Vagina (tissue), 2 donors: ENCODE measurements at regions not wholly inside any gene's neighbourhood (a gene's known extent, or its start where the extent isn't known, plus 50 kb on each side); places are given as distances from the start of the nearest gene placed in this dataset.

ENCODE experiments used
- DNase-seq, 2 donors: peaks; one replicate each; pipeline ENCODE4 v3.0.0-alpha.2; 2017; ENCODE audit errors: extremely low spot score in 2 of 2
- H3K27ac ChIP-seq: fragments of 200-600 bp; sonication (generic); one replicate; pipeline ENCODE4 v1.5.1; 2019
- H3K27me3 ChIP-seq: fragments of 200-600 bp; sonication (generic); one replicate; pipeline ENCODE4 v1.5.1; 2019
- H3K36me3 ChIP-seq, 2 donors: fragments of 200-600 bp; sonication (generic); one replicate each; pipeline ENCODE4 v1.5.1; 2017 to 2019
- H3K4me1 ChIP-seq: fragments of 200-600 bp; sonication (generic); one replicate; pipeline ENCODE4 v1.5.1; 2019
- H3K4me3 ChIP-seq, 2 donors: fragments of 200-600 bp; sonication (generic); 1 replicate in 1 of 2; 2 replicates in 1 of 2; pipeline ENCODE4 v1.5.1; 2016 to 2019
- H3K9me3 ChIP-seq: fragments of 200-600 bp; sonication (generic); one replicate; pipeline ENCODE4 v1.5.1; 2019
- POLR2A ChIP-seq, 2 donors: fragments of 450-650 bp; IDR thresholded peaks; one replicate each; pipeline ENCODE4 v1.6.1; 2017; ENCODE audit warnings: antibody characterized with exemption in 2 of 2, mild to moderate bottlenecking in 2 of 2, moderate library complexity in 2 of 2
- POLR2AphosphoS5 ChIP-seq, 2 donors: sonication (generic); formaldehyde crosslinking; IDR thresholded peaks; one replicate each; pipeline ENCODE4 v1.9.0; 2017; ENCODE audit warnings: antibody characterized with exemption in 2 of 2, mild to moderate bottlenecking in 2 of 2, low read depth in 1 of 2; ENCODE audit not compliant: insufficient read depth in 1 of 2
- intact Hi-C: fragments of 100-400 bp; cut with DNase I; formaldehyde crosslinking; loops from one replicate; pipeline ENCODE4 v1.15.1; 2023
- TF ChIP-seq, protein P1 (sequence below), 3 experiments: fragments of 450-650 bp in 2 of 3; fragments of 200-600 bp in 1 of 3; sonication (generic) in 1 of 3; IDR thresholded peaks; one replicate each; pipeline ENCODE4 v1.5.1; 2017 to 2019; ENCODE audit warnings: antibody characterized with exemption in 3 of 3, mild to moderate bottlenecking in 2 of 3, moderate library complexity in 2 of 3

- Histone ChIP-seq H3K27ac (no peak overlapping the region), H3K36me3 (no peaks in the 10 kb centered on the region), H3K27me3 (no peaks in the 10 kb centered on the region), H3K9me3 (no peaks in the 10 kb centered on the region), H3K4me1 (no peaks in the 10 kb centered on the region), H3K4me3 (no peak overlapping the region)
- no peak for DNase-seq
- intact Hi-C loops = no loop called here
- TF ChIP-seq POLR2AphosphoS5 (IDR thresholded peaks at IDR 0.05; ENCODE audit: insufficient read depth in 1 of 2, low read depth in 1 of 2) = no peak
- no peak for TF ChIP-seq POLR2A (IDR thresholded peaks at IDR 0.05)
- TF ChIP-seq, protein P1, sequence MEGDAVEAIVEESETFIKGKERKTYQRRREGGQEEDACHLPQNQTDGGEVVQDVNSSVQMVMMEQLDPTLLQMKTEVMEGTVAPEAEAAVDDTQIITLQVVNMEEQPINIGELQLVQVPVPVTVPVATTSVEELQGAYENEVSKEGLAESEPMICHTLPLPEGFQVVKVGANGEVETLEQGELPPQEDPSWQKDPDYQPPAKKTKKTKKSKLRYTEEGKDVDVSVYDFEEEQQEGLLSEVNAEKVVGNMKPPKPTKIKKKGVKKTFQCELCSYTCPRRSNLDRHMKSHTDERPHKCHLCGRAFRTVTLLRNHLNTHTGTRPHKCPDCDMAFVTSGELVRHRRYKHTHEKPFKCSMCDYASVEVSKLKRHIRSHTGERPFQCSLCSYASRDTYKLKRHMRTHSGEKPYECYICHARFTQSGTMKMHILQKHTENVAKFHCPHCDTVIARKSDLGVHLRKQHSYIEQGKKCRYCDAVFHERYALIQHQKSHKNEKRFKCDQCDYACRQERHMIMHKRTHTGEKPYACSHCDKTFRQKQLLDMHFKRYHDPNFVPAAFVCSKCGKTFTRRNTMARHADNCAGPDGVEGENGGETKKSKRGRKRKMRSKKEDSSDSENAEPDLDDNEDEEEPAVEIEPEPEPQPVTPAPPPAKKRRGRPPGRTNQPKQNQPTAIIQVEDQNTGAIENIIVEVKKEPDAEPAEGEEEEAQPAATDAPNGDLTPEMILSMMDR (IDR thresholded peaks at IDR 0.05) = no peak
Measured at GRCh38 chr4:169915545-169915944, 110.7 kb downstream of the MFAP3L start.

DNA sequence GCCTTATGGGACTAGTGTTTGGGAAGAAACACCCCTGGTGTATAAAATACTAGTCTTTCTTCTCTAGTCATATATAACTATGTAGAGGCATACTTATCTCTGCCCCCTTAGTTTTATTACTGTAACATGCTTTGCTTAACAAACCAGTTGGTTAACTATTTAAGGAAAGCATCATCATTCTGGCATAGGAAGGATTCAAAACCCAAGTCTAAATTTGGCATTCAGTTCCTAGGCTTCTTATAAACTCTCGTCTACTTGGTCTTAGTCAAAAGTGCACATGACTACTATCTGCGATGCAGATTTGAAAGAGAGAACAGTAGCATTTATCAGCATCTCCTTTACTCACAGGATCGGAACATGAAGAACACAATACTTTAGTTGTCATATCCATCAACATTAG, 111.3 kb downstream of the MFAP3L start:
- DNase-seq = no peak
- Histone ChIP-seq H3K27ac (no peak overlapping the region), H3K36me3 (no peaks in the 10 kb centered on the region), H3K4me1 (no peaks in the 10 kb centered on the region), H3K27me3 (no peaks in the 10 kb centered on the region), H3K9me3 (no peaks in the 10 kb centered on the region), H3K4me3 (no peak overlapping the region)
- TF ChIP-seq, protein P1 (IDR thresholded peaks at IDR 0.05) = no peak
- TF ChIP-seq POLR2A (IDR thresholded peaks at IDR 0.05) = no peak
- no peak for TF ChIP-seq POLR2AphosphoS5 (IDR thresholded peaks at IDR 0.05; ENCODE audit: insufficient read depth in 1 of 2, low read depth in 1 of 2)
- intact Hi-C loops = no loop called here

GRCh38 chr4:169912996-169913395, 113.2 kb downstream of the MFAP3L start:
- H3K4me3 ChIP-seq = no peak overlapping the region
- H3K27ac ChIP-seq = no peak overlapping the region
- no peaks in the 10 kb centered on the region for H3K36me3 ChIP-seq
- intact Hi-C loops = no loop called here
- H3K9me3 ChIP-seq = no peaks in the 10 kb centered on the region
- no peaks in the 10 kb centered on the region for H3K27me3 ChIP-seq
- TF ChIP-seq, protein P1 (IDR thresholded peaks at IDR 0.05) = no peak
- TF ChIP-seq POLR2A (IDR thresholded peaks at IDR 0.05) = no peak
- TF ChIP-seq POLR2AphosphoS5 (IDR thresholded peaks at IDR 0.05; ENCODE audit: insufficient read depth in 1 of 2, low read depth in 1 of 2) = no peak
- no peak for DNase-seq
- no peaks in the 10 kb centered on the region for H3K4me1 ChIP-seq

- intact Hi-C loops = no loop called here
- no peaks in the 10 kb centered on the region for H3K36me3 ChIP-seq
- DNase-seq = no peak
- TF ChIP-seq, protein P1 (IDR thresholded peaks at IDR 0.05) = no peak
- no peak overlapping the region for H3K4me3 ChIP-seq
- H3K4me1 ChIP-seq = no peaks in the 10 kb centered on the region
- H3K9me3 ChIP-seq = no peaks in the 10 kb centered on the region
- H3K27ac ChIP-seq = no peak overlapping the region
- no peaks in the 10 kb centered on the region for H3K27me3 ChIP-seq
Measured at GRCh38 chr4:169909897-169910296, 116.3 kb downstream of the MFAP3L start.

DNA sequence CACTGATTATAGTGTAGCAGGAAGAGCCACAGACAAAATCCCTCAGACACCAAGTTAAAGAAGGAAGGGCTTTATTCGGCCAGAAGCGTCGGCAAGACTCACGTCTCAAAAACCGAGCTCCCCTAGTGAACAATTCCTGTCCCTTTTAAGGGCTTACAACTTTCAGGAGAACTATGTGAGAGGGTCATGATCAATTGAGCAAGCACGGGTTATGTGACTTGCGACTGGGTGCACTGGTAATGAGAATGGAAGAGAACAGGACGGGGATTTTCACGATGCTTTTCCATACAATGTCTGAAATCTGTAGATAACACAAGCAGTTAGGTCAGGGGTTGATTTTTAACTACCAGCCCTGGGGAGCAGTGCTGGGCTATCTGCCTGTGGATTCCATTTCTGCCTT, 116.7 kb downstream of the MFAP3L start:
- Histone ChIP-seq H3K9me3 (no peaks in the 10 kb centered on the region), H3K27ac (no peak overlapping the region), H3K4me1 (no peaks in the 10 kb centered on the region), H3K36me3 (no peaks in the 10 kb centered on the region), H3K4me3 (no peak overlapping the region), H3K27me3 (no peaks in the 10 kb centered on the region)
- no peak for DNase-seq
- TF ChIP-seq, protein P1 (IDR thresholded peaks at IDR 0.05) = no peak
- TF ChIP-seq POLR2A (IDR thresholded peaks at IDR 0.05) (no peak), POLR2AphosphoS5 (IDR thresholded peaks at IDR 0.05; ENCODE audit: insufficient read depth in 1 of 2, low read depth in 1 of 2) (no peak)
- intact Hi-C loops = no loop called here
